Activated CD8-positive, alpha-beta memory T cell treated with anti-CD3 and anti-CD28 coated beads, Interleukin-2, amount 50 U/mL, for 48 hours (primary cell): ENCODE measurements at regions not wholly inside any gene's neighbourhood (a gene's known extent, or its start where the extent isn't known, plus 50 kb on each side); places are given as distances from the start of the nearest gene placed in this dataset.
"Not testable (repeated sequence)": the region's sequence is repeated elsewhere in the genome, so short reads cannot be mapped to it uniquely, and the experiment has no call there.

ENCODE experiments used
- DNase-seq: peaks from one replicate; pipeline ENCODE4 v3.0.0-alpha.2; 2020

- no peak for DNase-seq
Observed at GRCh38 chr1:157315544-157315943, 177.3 kb upstream of the ETV3 start.

GRCh38 chr1:157314408-157314807, 176.2 kb upstream of the ETV3 start:
- no peak for DNase-seq

- no peak for DNase-seq
Observed at GRCh38 chr1:157313240-157313807, 175.1 kb upstream of the ETV3 start.

DNA sequence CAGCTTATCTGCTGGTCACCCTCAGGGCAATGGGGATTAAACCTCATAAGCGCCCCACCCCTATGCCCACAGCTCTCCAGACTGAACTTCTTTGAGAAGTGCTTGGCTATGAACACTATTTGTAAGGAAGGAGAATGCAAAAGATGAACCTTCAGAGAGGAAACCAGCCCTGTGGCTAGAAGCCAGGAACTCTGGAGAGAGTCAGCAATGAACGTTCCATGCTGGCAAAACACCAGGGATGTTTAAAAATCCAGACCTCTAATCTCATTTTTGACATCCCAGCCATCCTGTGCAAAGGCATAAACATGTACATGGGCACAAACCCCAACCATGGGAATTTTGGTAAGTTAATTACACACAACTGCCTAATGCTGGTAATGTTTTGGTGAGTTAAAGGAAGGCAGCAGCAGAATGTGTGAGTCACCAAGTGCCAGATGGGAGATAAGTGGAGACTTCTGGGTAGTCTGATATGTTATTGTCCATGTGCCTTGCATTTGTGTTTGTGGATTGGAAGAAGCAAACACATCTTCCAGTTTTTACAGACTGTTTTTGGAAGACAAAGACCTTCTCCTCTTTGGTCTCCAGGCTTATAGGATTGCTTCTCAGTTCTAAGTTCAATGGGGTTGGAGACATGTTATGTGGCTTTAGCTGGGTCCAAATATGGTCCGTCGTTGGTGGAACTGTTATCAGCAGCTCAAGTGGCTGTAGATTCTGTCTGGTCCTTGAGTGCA, 174.1 kb upstream of the ETV3 start:
- no peak for DNase-seq

- DNase-seq: no peak
Observed at GRCh38 chr1:157311730-157312081, 173.5 kb upstream of the ETV3 start.

- not testable (repeated sequence) for DNase-seq
Observed at GRCh38 chr1:157310805-157311729, 172.9 kb upstream of the ETV3 start.

- peak; percentile 18 for DNase-seq
Observed at GRCh38 chr1:157310401-157310800, 172.2 kb upstream of the ETV3 start.

GRCh38 chr1:157307491-157307890, 169.3 kb upstream of the ETV3 start:
- DNase-seq: no peak

GRCh38 chr1:157306896-157307295, 168.7 kb upstream of the ETV3 start:
- DNase-seq: no peak

- no peak for DNase-seq
Observed at GRCh38 chr1:157304271-157304670, 166.1 kb upstream of the ETV3 start.

- no peak for DNase-seq
Observed at GRCh38 chr1:157302724-157303123, 164.5 kb upstream of the ETV3 start.

- no peak for DNase-seq
Observed at GRCh38 chr1:157302199-157302497, 164.0 kb upstream of the ETV3 start.

DNA sequence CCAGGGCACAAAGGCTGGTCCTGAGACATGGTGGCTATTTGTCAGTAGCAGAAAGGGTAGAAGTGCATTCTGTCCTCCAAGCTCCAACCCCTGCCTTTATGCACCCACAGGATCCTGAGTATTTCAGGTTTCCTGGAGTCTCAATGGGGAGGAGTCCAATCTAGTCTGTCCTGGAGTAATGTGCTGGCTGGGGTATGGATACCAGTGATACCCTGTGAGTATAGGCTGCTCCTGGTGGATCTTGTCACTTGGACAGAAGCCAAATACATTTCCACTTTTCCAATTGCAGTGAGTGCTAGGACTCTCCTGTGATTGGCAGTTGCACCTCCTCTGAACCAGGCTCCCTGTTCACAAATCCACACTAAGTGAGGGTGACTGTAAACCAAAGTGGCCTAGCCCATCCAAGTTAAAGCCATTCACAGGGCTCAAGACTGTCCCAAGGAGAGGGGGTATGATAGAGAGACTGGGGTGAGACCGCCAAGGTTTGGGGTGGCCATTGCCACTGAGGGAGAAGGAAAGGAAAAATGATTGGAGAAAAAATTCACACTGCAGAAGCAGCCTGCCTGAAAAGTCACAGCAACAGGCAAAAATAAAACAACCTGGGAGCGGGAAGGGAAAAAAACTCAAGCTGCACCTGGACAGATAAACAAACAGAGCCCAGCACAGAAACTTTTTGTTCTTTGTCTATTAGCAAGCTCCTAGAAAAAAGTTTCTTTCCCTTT, 163.4 kb upstream of the ETV3 start:
- DNase-seq: no peak

DNA sequence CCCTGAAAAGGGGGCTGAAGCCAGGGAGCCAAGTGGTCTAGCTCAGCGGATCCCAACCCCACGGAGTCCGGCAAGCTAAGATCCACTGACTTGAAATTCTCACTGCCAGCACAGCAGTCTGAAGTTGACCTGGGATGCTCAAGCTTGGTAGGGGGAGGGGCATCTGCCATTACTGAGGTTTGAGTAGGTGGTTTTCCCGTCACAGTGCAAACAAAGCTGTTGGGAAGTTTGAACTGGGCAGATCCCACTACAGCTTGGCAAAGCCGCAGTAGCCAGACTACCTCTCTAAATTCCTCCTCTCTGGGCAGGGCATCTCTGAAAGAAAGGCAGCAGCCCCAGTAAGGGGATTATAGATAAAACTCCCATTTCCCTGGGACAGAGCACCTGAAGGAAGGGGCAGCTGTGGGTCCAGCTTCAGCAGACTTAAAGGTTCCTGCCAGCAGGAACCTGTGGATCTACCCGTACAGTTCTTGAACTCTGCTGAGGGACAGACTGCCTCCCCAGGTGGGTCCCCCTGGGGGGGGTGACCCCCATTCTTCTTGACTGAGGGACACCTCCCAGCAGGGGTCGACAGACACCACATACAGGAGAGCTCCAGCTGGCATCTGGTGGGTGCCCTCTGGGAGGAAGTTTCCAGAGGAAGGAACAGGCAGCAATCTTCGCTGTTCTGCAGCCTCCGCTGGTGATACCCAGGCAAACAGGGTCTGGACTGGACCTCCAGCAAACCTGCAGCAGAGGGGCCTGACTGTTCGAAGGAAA, 156.4 kb upstream of the ETV3 start:
- DNase-seq: not testable (repeated sequence)

DNA sequence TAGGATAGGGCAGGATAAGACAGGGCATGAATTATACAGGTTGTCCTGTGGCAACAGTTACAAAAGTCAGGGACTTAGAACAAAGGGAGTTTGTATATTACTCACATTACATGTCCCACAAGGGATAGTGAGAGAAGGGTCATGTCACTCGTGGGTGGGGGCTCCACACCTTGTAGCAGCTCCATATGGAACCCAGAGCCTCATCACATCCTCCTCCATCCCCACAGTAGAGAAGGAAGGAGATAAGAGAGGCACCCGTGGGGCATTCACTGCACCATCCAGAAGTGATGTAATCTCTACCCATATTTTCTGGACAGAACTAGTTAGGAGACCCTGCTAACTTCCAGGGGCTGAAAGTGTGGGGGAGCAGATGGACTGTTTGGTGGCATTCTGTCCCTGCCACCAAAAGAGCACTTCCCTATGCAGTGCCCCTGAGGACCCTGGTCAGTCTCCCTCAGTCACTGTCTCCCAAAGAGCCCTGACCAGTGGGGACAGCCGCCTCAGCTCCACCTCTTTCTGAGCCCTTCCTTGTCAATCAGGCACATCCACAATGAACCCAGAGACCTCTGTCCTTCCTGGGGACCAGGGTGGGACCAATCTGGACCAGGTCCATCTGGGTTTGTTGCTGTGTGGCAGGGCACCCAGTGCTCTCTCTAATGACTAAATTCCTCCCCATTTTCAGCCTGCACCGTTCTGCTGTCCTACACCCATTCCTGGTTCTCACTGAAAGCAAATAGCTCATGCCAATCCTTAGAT, 154.8 kb upstream of the ETV3 start:
- no peak for DNase-seq

- no peak for DNase-seq
Observed at GRCh38 chr1:157292302-157292701, 154.1 kb upstream of the ETV3 start.

- no peak for DNase-seq
Observed at GRCh38 chr1:157291083-157291482, 152.9 kb upstream of the ETV3 start.

DNA sequence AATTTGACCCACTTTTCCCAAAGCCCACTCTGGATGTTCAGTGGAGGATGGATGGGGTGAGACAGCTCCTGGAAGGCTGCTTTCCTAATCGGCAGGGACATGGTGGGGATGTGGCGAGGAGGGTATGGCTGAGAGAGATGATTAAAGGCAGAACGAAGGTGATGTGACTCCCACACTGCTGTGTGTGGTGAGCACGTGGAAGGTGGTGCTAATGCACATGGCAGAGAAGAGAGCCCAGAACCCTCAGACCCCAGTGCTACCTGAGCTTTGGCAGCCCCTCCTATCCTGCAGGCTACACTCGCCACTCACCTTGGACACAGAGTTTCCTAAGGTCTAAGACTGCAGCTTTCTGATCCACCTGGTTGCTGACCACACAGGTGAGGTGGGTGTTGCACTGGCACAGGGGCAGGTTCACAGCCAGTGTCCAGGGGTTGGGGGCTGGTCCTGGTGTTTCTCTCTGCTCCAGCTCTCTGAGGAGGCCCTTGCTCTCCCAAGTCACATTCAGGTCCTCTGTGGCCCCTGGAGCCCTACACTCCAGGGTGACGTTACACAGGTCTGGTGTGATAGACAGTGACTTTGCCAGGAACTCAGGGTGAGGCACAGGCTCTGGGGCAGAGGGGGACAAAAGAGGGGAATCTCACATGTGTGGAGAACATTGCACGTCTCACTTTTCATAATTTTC, 151.4 kb upstream of the ETV3 start:
- no peak for DNase-seq

DNA sequence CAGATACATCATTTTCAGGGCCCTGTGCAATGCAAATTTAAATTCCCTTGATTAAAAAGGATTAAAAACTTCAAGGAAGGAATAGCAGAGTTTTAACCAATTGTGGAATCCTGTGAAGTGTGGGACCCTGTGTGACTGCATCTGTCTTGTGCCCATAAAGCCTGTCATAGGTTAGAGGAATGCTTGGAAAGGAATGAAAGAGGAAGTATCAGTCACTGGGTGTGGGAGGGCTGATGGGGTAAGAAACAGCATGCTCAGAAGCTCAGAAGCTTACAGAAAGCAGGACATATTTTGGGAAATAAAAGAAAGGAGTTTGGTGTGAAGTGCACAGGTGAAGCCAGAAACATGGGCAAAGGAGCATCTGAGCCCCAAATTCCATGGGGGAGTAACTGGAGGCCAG, 150.8 kb upstream of the ETV3 start:
- DNase-seq: no peak

GRCh38 chr1:157288492-157288891, 150.3 kb upstream of the ETV3 start:
- DNase-seq: no peak

DNA sequence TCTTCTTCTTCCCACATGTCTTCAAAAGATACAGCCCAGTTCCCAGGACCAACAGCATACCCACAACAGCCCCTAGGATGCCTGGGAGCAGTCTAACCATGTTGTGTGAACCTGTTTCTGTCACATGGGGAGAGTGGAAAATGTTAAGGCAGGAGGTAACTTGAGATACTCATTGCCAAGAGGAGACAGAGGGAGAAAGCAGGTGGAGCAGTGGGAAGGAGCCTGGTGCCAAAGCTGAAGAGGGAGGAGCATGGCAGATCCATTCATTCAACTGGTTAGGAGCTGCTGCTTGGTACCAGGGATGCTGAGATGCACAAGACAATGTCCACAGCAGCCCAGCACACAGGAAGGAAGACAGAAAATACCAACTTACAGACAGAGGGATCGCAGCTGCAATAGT, 149.8 kb upstream of the ETV3 start:
- DNase-seq: no peak
